Upper lobe of left lung (tissue), 6 donors: ENCODE measurements at regions not wholly inside any gene's neighbourhood (a gene's known extent, or its start where the extent isn't known, plus 50 kb on each side); places are given as distances from the start of the nearest gene placed in this dataset.
A peak's percentile ranks its signal among the peaks of the same experiment; 100 is the strongest.

Experiments
- ATAC-seq, 2 donors: fragments of 200-7000 bp; cut with Tn5 transposase; one replicate each; pipeline ENCODE4 v1.9.1; 2022; ENCODE audit warnings: mild to moderate bottlenecking in 2 of 2, moderate library complexity in 2 of 2; ENCODE audit not compliant: low FRiP score in 2 of 2
- DNase-seq, 2 donors: peaks; one replicate each; pipeline ENCODE4 v3.0.0-alpha.2; 2019 to 2020
- H3K27ac ChIP-seq, 4 donors: fragments of 200-600 bp; sonication (generic); one replicate each; pipeline ENCODE4 v1.5.1; 2016 to 2019
- H3K27me3 ChIP-seq, 4 donors: fragments of 200-600 bp; sonication (generic); one replicate each; pipeline ENCODE4 v1.5.1; 2017 to 2019
- H3K36me3 ChIP-seq, 4 donors: fragments of 200-600 bp; sonication (generic); one replicate each; pipeline ENCODE4 v1.5.1; 2016 to 2019
- H3K4me1 ChIP-seq, 4 donors: fragments of 200-600 bp; sonication (generic); one replicate each; pipeline ENCODE4 v1.5.1; 2018 to 2019
- H3K4me3 ChIP-seq, 4 donors: fragments of 200-600 bp; sonication (generic); one replicate each; pipeline ENCODE4 v1.5.1; 2017 to 2019; ENCODE audit warnings: mild to moderate bottlenecking in 2 of 4, moderate library complexity in 1 of 4
- H3K9me3 ChIP-seq, 4 donors: fragments of 200-600 bp; sonication (generic); one replicate each; pipeline ENCODE4 v1.5.1; 2018 to 2019
- CTCF ChIP-seq, 6 experiments: fragments of 450-650 bp in 4 of 6; fragments of 200-600 bp in 2 of 6; sonication (generic) in 2 of 6; IDR thresholded peaks; one replicate each; pipeline ENCODE4 v1.5.1; 2016 to 2019; ENCODE audit warnings: antibody characterized with exemption in 6 of 6
- EP300 ChIP-seq, 4 donors: sonication (generic); formaldehyde crosslinking; IDR thresholded peaks; one replicate each; pipeline ENCODE4 v1.5.1; 2017; ENCODE audit warnings: antibody characterized with exemption in 4 of 4, control low read depth in 2 of 4
- POLR2A ChIP-seq, 4 donors: fragments of 450-650 bp; IDR thresholded peaks; one replicate each; pipeline ENCODE4 v1.5.1; 2016 to 2017; ENCODE audit warnings: antibody characterized with exemption in 4 of 4, mild to moderate bottlenecking in 2 of 4
- POLR2AphosphoS5 ChIP-seq, 2 donors: sonication (generic); formaldehyde crosslinking; IDR thresholded peaks; one replicate each; pipeline ENCODE4 v1.5.1; 2017; ENCODE audit warnings: antibody characterized with exemption in 2 of 2
- WGBS, 2 donors: methylation state at CpG; one replicate each; pipeline ENCODE4 v1.1.5; 2017 to 2018; 5-methylcytosine and 5-hydroxymethylcytosine counted together
- donor health status: DM: no; HTN: no; CAD: no; lungs with moderate emphysema.
- donor health status: DM: no; HTN: yes; CAD: no; lungs with severe emphysema.

- Histone ChIP-seq H3K4me1 (peaks cover 0 to 16% (median 5%) of the 10 kb centered on the region in 4 donors), H3K27me3 (no peaks in the 10 kb centered on the region), H3K36me3 (no peaks in the 10 kb centered on the region), H3K9me3 (no peaks in the 10 kb centered on the region), H3K27ac (no peak overlapping the region), H3K4me3 (no peak overlapping the region)
- ATAC-seq (no peak), DNase-seq (no peak)
- no peak for TF ChIP-seq POLR2A (IDR thresholded peaks at IDR 0.05)
- TF ChIP-seq EP300 (IDR thresholded peaks at IDR 0.05) = no peak
- no peak for TF ChIP-seq CTCF (IDR thresholded peaks at IDR 0.05)
- TF ChIP-seq POLR2AphosphoS5 (IDR thresholded peaks at IDR 0.05) = no peak
Observed at GRCh38 chr6:11858439-11858838, 79.8 kb upstream of the ADTRP start.

- no peak for TF ChIP-seq POLR2A (IDR thresholded peaks at IDR 0.05)
- no peak for TF ChIP-seq CTCF (IDR thresholded peaks at IDR 0.05)
- no peak for TF ChIP-seq POLR2AphosphoS5 (IDR thresholded peaks at IDR 0.05)
- TF ChIP-seq EP300 (IDR thresholded peaks at IDR 0.05) = no peak
- Histone ChIP-seq H3K27ac (no peak overlapping the region), H3K4me1 (peaks cover 0 to 26% (median 5%) of the 10 kb centered on the region in 4 donors), H3K27me3 (no peaks in the 10 kb centered on the region), H3K9me3 (no peaks in the 10 kb centered on the region), H3K36me3 (no peaks in the 10 kb centered on the region), H3K4me3 (no peak overlapping the region)
- 86 to 90% methylated on average over 4 of the region's 4 CpGs for WGBS, 2 donors
- DNase-seq (no peak), ATAC-seq (no peak)
Observed at GRCh38 chr6:11855743-11856142, 77.1 kb upstream of the ADTRP start.

- no peak overlapping the region for H3K4me3 ChIP-seq
- H3K27ac ChIP-seq = no peak overlapping the region
- no peaks in the 10 kb centered on the region for H3K27me3 ChIP-seq
- no peaks in the 10 kb centered on the region for H3K9me3 ChIP-seq
- DNase-seq (no peak), ATAC-seq (peak in 1 of 2 donors; percentile 86)
- H3K4me1 ChIP-seq = peaks cover 0 to 26% (median 5%) of the 10 kb centered on the region in 4 donors
- no peaks in the 10 kb centered on the region for H3K36me3 ChIP-seq
- WGBS, 2 donors = 51 to 54% methylated on average over 7 of the region's 7 CpGs
- TF ChIP-seq POLR2A (IDR thresholded peaks at IDR 0.05) (no peak), EP300 (IDR thresholded peaks at IDR 0.05) (no peak), POLR2AphosphoS5 (IDR thresholded peaks at IDR 0.05) (no peak), CTCF (IDR thresholded peaks at IDR 0.05) (no peak)
Observed at GRCh38 chr6:11854408-11855165, 76.0 kb upstream of the ADTRP start.

GRCh38 chr6:11853678-11854407 lies 75.2 kb upstream of the ADTRP start:
- Histone ChIP-seq H3K4me1 (peaks cover 0 to 26% (median 5%) of the 10 kb centered on the region in 4 donors), H3K9me3 (no peaks in the 10 kb centered on the region), H3K36me3 (no peaks in the 10 kb centered on the region), H3K27ac (no peak overlapping the region), H3K27me3 (no peaks in the 10 kb centered on the region), H3K4me3 (no peak overlapping the region)
- WGBS, 2 donors = 44 to 46% methylated on average over 3 of the region's 3 CpGs
- DNase-seq = no peak
- TF ChIP-seq POLR2AphosphoS5 (IDR thresholded peaks at IDR 0.05) = no peak
- TF ChIP-seq EP300 (IDR thresholded peaks at IDR 0.05) = no peak
- TF ChIP-seq POLR2A (IDR thresholded peaks at IDR 0.05) = no peak
- TF ChIP-seq CTCF (IDR thresholded peaks at IDR 0.05) = no peak
- no peak for ATAC-seq
